Astrocyte (in vitro differentiated cells and primary cell): ENCODE measurements at regions not wholly inside any gene's neighbourhood (a gene's known extent, or its start where the extent isn't known, plus 50 kb on each side); places are given as distances from the start of the nearest gene placed in this dataset.
"Not testable (repeated sequence)": the region's sequence is repeated elsewhere in the genome, so short reads cannot be mapped to it uniquely, and the experiment has no call there.

Experiments
- DNase-seq: peaks from one replicate; pipeline ENCODE4 v3.0.0-alpha.2; 2010; ENCODE audit warnings: low read depth
- FAIRE-seq: peaks from 2 replicates; lab custom pipeline; 2011; peaks lifted over from hg19 to GRCh38; lab: Jason Lieb, UNC
- H2AFZ ChIP-seq: 2 replicates; pipeline ENCODE4 v1.6.0; 2012; ENCODE audit warnings: low read depth, low read length, inconsistent platforms
- H3K27ac ChIP-seq: 2 replicates; pipeline ENCODE4 v1.5.1; 2011; ENCODE audit warnings: low read depth, low read length, inconsistent platforms
- H3K27me3 ChIP-seq: 2 replicates; pipeline ENCODE4 v1.6.0; 2011; ENCODE audit warnings: low read length, inconsistent platforms; ENCODE audit not compliant: insufficient read depth
- H3K36me3 ChIP-seq: 2 replicates; pipeline ENCODE4 v1.5.1; 2011; ENCODE audit warnings: low read length, inconsistent platforms; ENCODE audit not compliant: insufficient read depth
- H3K4me1 ChIP-seq: 2 replicates; pipeline ENCODE4 v1.5.1; 2011; ENCODE audit warnings: low read length, inconsistent platforms; ENCODE audit not compliant: insufficient read depth
- H3K4me2 ChIP-seq: 2 replicates; pipeline ENCODE4 v1.6.0; 2012; ENCODE audit warnings: low read length, inconsistent platforms
- H3K4me3 ChIP-seq: 2 replicates; pipeline ENCODE4 v1.5.1; 2011; ENCODE audit warnings: low read depth, mild to moderate bottlenecking, low read length, inconsistent platforms; ENCODE audit not compliant: insufficient read depth
- H3K79me2 ChIP-seq: 2 replicates; pipeline ENCODE4 v1.6.0; 2012; ENCODE audit warnings: mild to moderate bottlenecking, low read length, inconsistent platforms; ENCODE audit not compliant: insufficient read depth
- H3K9ac ChIP-seq: 2 replicates; pipeline ENCODE4 v1.6.0; 2012; ENCODE audit warnings: mild to moderate bottlenecking, low read length, inconsistent platforms
- H3K9me3 ChIP-seq: 2 replicates; pipeline ENCODE4 v1.5.1; 2012; ENCODE audit warnings: low read depth, mild to moderate bottlenecking, low read length, inconsistent platforms; ENCODE audit not compliant: insufficient read depth
- H4K20me1 ChIP-seq: 2 replicates; pipeline ENCODE4 v1.6.0; 2012; ENCODE audit warnings: low read length, inconsistent platforms; ENCODE audit not compliant: insufficient read depth
- H3K27ac Mint-ChIP-seq: one replicate; pipeline ENCODE4 v1.8.0; 2021; ENCODE audit warnings: mild to moderate bottlenecking, mixed read lengths; ENCODE audit not compliant: unreplicated experiment
- H3K27me3 Mint-ChIP-seq: one replicate; pipeline ENCODE4 v1.8.0; 2021; ENCODE audit warnings: low read depth, mixed read lengths; ENCODE audit not compliant: unreplicated experiment
- H3K36me3 Mint-ChIP-seq: one replicate; pipeline ENCODE4 v1.8.0; 2021; ENCODE audit warnings: low read depth, mixed read lengths; ENCODE audit not compliant: unreplicated experiment
- H3K4me1 Mint-ChIP-seq: one replicate; pipeline ENCODE4 v1.8.0; 2021; ENCODE audit warnings: low read depth, mixed read lengths; ENCODE audit not compliant: unreplicated experiment
- H3K4me3 Mint-ChIP-seq: one replicate; pipeline ENCODE4 v1.8.0; 2021; ENCODE audit warnings: mild to moderate bottlenecking, moderate library complexity, mixed read lengths; ENCODE audit not compliant: unreplicated experiment
- H3K9me3 Mint-ChIP-seq: one replicate; pipeline ENCODE4 v1.8.0; 2021; ENCODE audit warnings: mild to moderate bottlenecking, mixed read lengths; ENCODE audit not compliant: unreplicated experiment
- EZH2 ChIP-seq: IDR thresholded peaks from 2 replicates; pipeline ENCODE4 v1.6.1; 2012; ENCODE audit warnings: mild to moderate bottlenecking, low read length, inconsistent platforms; ENCODE audit not compliant: insufficient read depth
- TF ChIP-seq, protein P1 (sequence below): IDR thresholded peaks from 2 replicates; pipeline ENCODE4 v1.5.1; 2011; ENCODE audit warnings: low read depth, mild to moderate bottlenecking, inconsistent platforms, low read length, moderate library complexity; ENCODE audit not compliant: insufficient read depth

DNA sequence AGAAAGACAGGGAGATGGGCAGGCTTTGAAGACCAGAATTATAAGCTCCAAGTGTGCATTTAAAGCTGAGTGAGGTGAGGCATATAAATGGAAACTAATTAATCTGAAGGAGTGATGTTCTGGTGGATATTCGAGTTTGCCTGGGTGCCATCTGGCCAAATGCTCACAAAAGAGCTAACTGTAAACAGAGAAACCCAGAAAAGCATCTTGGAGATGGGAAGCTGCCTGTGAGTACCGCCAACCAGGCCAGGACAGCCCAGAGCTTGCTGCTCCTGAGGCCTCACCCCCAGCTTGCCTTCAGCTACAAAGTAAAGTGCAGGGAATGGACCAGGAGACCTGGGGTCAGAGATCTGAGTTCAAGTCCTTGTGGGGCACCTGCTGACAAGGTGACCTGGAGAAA is 446.1 kb upstream of the MYT1L start:
- Histone ChIP-seq H3K36me3 (no peaks in the 10 kb centered on the region), H2AFZ (no peak overlapping the region), H4K20me1 (no peaks in the 10 kb centered on the region), H3K9me3 (peaks cover 26% of the 10 kb centered on the region), H3K27me3 (no peaks in the 10 kb centered on the region), H3K4me2 (no peak overlapping the region), H3K4me3 (no peak overlapping the region), H3K9ac (no peak overlapping the region), H3K4me1 (no peaks in the 10 kb centered on the region), H3K79me2 (no peaks in the 10 kb centered on the region), H3K27ac (no peak overlapping the region)
- no peaks in the 10 kb centered on the region for H3K36me3 Mint-ChIP-seq
- H3K4me1 Mint-ChIP-seq, result no peaks in the 10 kb centered on the region
- FAIRE-seq (no peak), DNase-seq (no peak)
- H3K9me3 Mint-ChIP-seq, result peaks cover 20% of the 10 kb centered on the region
- H3K27ac Mint-ChIP-seq, result no peak overlapping the region
- TF ChIP-seq, protein P1, sequence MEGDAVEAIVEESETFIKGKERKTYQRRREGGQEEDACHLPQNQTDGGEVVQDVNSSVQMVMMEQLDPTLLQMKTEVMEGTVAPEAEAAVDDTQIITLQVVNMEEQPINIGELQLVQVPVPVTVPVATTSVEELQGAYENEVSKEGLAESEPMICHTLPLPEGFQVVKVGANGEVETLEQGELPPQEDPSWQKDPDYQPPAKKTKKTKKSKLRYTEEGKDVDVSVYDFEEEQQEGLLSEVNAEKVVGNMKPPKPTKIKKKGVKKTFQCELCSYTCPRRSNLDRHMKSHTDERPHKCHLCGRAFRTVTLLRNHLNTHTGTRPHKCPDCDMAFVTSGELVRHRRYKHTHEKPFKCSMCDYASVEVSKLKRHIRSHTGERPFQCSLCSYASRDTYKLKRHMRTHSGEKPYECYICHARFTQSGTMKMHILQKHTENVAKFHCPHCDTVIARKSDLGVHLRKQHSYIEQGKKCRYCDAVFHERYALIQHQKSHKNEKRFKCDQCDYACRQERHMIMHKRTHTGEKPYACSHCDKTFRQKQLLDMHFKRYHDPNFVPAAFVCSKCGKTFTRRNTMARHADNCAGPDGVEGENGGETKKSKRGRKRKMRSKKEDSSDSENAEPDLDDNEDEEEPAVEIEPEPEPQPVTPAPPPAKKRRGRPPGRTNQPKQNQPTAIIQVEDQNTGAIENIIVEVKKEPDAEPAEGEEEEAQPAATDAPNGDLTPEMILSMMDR, result no peak
- TF ChIP-seq EZH2, result no peak
- no peak overlapping the region for H3K4me3 Mint-ChIP-seq
- H3K27me3 Mint-ChIP-seq, result peaks cover 52% of the 10 kb centered on the region

DNA sequence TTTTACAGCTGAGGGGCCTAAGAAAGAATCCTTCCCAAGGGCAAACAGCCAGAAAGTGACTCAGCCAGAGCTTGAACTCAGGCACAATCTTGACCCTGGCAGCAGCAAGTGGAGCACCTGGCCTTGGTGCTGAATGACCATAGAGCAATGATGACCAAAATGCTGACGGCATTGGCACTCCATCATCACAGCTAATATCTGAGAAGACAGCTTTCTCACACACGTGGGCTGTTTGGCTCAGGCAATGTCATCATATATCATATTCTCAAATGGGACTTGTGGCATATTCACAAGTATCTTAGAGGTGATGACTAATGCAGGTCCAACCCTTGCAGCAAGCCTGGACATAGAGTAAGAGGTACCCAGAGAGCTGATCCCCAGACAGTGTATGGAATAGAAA is 443.9 kb upstream of the MYT1L start:
- FAIRE-seq, result no peak
- H3K4me1 Mint-ChIP-seq, result no peaks in the 10 kb centered on the region
- H3K27me3 ChIP-seq, result no peaks in the 10 kb centered on the region
- peaks cover 13% of the 10 kb centered on the region for H3K9me3 ChIP-seq
- H3K27me3 Mint-ChIP-seq, result peaks cover 40% of the 10 kb centered on the region
- no peaks in the 10 kb centered on the region for H3K4me1 ChIP-seq
- H3K36me3 ChIP-seq, result no peaks in the 10 kb centered on the region
- no peak overlapping the region for H3K27ac ChIP-seq
- peaks cover 11% of the 10 kb centered on the region for H3K9me3 Mint-ChIP-seq
- no peak overlapping the region for H3K9ac ChIP-seq
- H3K4me2 ChIP-seq, result no peak overlapping the region
- no peaks in the 10 kb centered on the region for H3K36me3 Mint-ChIP-seq
- H3K79me2 ChIP-seq, result no peaks in the 10 kb centered on the region
- no peak overlapping the region for H3K4me3 Mint-ChIP-seq
- DNase-seq, result no peak
- no peaks in the 10 kb centered on the region for H4K20me1 ChIP-seq
- no peak overlapping the region for H3K4me3 ChIP-seq
- TF ChIP-seq, protein P1, result no peak
- TF ChIP-seq EZH2, result no peak
- no peak overlapping the region for H3K27ac Mint-ChIP-seq
- H2AFZ ChIP-seq, result no peak overlapping the region

DNA sequence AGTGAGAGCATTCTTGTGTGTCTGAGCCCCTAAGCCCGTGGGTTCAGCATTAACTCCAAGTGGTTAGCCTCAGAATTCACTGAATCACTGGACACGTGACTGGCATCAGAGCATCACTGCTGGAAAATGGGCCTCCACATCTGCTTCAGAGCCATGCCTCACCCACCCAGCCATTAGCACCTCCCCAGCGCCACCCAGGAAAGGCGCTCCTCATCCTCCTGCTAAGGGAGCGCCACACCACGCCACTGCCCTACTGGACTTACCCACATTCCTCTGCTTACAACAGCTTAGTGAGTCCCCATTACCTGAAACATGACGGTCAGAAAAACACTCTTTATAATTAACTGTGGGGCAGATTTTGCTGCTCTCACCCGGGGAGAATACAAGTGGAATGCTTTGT is 442.6 kb upstream of the MYT1L start:
- no peak overlapping the region for H3K27ac ChIP-seq
- peaks cover 7% of the 10 kb centered on the region for H3K9me3 ChIP-seq
- H3K9ac ChIP-seq, result no peak overlapping the region
- no peaks in the 10 kb centered on the region for H3K4me1 ChIP-seq
- no peak overlapping the region for H3K4me3 ChIP-seq
- no peak overlapping the region for H3K27ac Mint-ChIP-seq
- no peaks in the 10 kb centered on the region for H3K4me1 Mint-ChIP-seq
- H3K79me2 ChIP-seq, result no peaks in the 10 kb centered on the region
- no peak overlapping the region for H3K4me2 ChIP-seq
- peaks cover 29% of the 10 kb centered on the region for H3K27me3 Mint-ChIP-seq
- H3K9me3 Mint-ChIP-seq, result peaks cover under 1% of the 10 kb centered on the region
- DNase-seq (no peak), FAIRE-seq (no peak)
- no peak overlapping the region for H2AFZ ChIP-seq
- no peak overlapping the region for H3K4me3 Mint-ChIP-seq
- no peaks in the 10 kb centered on the region for H3K27me3 ChIP-seq
- TF ChIP-seq, protein P1, result no peak
- no peak for TF ChIP-seq EZH2
- no peaks in the 10 kb centered on the region for H4K20me1 ChIP-seq
- no peaks in the 10 kb centered on the region for H3K36me3 Mint-ChIP-seq
- H3K36me3 ChIP-seq, result no peaks in the 10 kb centered on the region

DNA sequence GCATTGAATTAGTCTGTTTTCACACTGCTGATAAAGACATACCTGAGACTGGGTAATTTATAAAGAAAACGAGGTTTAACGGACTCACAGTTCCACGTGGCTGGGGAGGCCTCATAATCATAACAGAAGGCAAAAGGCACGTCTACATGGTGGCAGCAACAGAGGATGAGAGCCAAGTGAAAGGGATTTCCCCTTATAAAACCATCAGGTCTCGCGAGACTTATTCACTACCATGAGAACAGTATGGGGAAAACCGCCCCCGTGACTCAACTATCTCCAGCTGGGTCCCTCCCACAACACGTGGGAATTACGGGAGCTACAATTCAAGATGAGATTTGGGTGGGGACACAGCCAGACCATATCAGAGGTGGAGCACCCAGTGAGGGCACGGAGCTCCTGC is 442.0 kb upstream of the MYT1L start:
- FAIRE-seq, H2AFZ ChIP-seq, H3K27ac Mint-ChIP-seq: not testable (repeated sequence)

More for the DNA sequence above, 442.0 kb upstream of the MYT1L start:
- not testable (repeated sequence) for H3K79me2 ChIP-seq, H3K4me3 Mint-ChIP-seq, H3K9ac ChIP-seq, H3K36me3 Mint-ChIP-seq, H3K4me2 ChIP-seq, H3K4me1 ChIP-seq, H3K4me3 ChIP-seq, H3K9me3 ChIP-seq, DNase-seq, H3K27ac ChIP-seq, H3K36me3 ChIP-seq, H4K20me1 ChIP-seq, H3K27me3 ChIP-seq, H3K9me3 Mint-ChIP-seq, H3K4me1 Mint-ChIP-seq
- peaks cover 32% of the 10 kb centered on the region for H3K27me3 Mint-ChIP-seq
